ENCODE measurements at regions not wholly inside any gene's neighbourhood (a gene's known extent, or its start where the extent isn't known, plus 50 kb on each side); places are given as distances from the start of the nearest gene placed in this dataset. TPM values are rescaled to one million over a fixed set of nuclear protein-coding genes. Genes with fewer than 3 reads are reported as not detected.

DNA sequence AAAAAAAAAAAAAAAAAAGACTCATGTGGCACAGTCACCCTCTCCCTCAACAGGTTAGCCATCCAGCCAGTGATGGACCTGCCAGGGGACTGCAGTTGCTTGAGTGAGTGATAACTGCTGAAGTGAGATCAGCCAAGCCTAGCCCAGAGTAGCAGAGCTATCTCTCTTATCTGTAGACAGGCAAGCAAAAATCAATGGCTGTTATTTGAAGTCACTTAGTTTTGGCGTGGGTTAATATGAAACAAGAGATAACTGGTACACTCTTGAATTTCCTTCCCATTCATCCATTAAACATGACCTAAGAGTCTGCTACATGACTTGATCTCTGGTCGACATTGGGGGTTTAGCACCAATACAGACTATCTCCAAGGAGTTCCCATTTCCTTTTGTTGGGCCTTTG, 51.2 kb upstream of the TNIK start:
- TF ChIP-seq, protein P1, sequence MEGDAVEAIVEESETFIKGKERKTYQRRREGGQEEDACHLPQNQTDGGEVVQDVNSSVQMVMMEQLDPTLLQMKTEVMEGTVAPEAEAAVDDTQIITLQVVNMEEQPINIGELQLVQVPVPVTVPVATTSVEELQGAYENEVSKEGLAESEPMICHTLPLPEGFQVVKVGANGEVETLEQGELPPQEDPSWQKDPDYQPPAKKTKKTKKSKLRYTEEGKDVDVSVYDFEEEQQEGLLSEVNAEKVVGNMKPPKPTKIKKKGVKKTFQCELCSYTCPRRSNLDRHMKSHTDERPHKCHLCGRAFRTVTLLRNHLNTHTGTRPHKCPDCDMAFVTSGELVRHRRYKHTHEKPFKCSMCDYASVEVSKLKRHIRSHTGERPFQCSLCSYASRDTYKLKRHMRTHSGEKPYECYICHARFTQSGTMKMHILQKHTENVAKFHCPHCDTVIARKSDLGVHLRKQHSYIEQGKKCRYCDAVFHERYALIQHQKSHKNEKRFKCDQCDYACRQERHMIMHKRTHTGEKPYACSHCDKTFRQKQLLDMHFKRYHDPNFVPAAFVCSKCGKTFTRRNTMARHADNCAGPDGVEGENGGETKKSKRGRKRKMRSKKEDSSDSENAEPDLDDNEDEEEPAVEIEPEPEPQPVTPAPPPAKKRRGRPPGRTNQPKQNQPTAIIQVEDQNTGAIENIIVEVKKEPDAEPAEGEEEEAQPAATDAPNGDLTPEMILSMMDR (IDR thresholded peaks at IDR 0.05; ENCODE audit: control extremely low read depth, extremely low read depth), result no peak
- Histone ChIP-seq H3K4me1 (ENCODE audit: control insufficient read depth in 5 of 5, insufficient read depth in 5 of 5, low read length in 5 of 5) (no peaks in the 10 kb centered on the region), H3K27ac (ENCODE audit: low read depth in 1 of 2, low read length in 1 of 2) (no peak overlapping the region), H3K9me3 (ENCODE audit: control insufficient read depth in 4 of 4, insufficient read depth in 3 of 4, low read length in 3 of 4) (no peaks in the 10 kb centered on the region), H3K36me3 (ENCODE audit: control insufficient read depth in 4 of 4, insufficient read depth in 4 of 4, low read length in 4 of 4) (no peaks in the 10 kb centered on the region), H3K27me3 (ENCODE audit: control insufficient read depth in 3 of 3, insufficient read depth in 3 of 3, low read length in 2 of 3) (no peaks in the 10 kb centered on the region), H3K9ac (ENCODE audit: insufficient read depth in 1 of 2, low read length in 2 of 2) (no peak overlapping the region), H3K4me3 (no peak overlapping the region)
- ATAC-seq (ENCODE audit: insufficient read depth, low FRiP score) (no peak), DNase-seq (no peak)
- 85 to 93% methylated on average over 2 of the region's 2 CpGs for WGBS, 2 donors

Small RNA genes lying in the stretch of these regions (small RNA-seq; reads per million reads assigned to genes)
- gene AC008134.1 (ENCODE audit: low replicate concordance), result not detected

All from lung (tissue), 12 donors.